Neutrophil (primary cell): ENCODE measurements at regions not wholly inside any gene's neighbourhood (a gene's known extent, or its start where the extent isn't known, plus 50 kb on each side); places are given as distances from the start of the nearest gene placed in this dataset.

ENCODE experiments used
- H3K27ac ChIP-seq: fragments of 200-600 bp; sonication (generic); 2 replicates; pipeline ENCODE4 v1.5.1; 2016; ENCODE audit warnings: mild to moderate bottlenecking, moderate library complexity
- H3K27me3 ChIP-seq: fragments of 200-600 bp; sonication (generic); 2 replicates; pipeline ENCODE4 v1.6.0; 2016; ENCODE audit warnings: mild to moderate bottlenecking
- H3K36me3 ChIP-seq: fragments of 200-600 bp; sonication (generic); 2 replicates; pipeline ENCODE4 v1.5.1; 2017
- H3K4me1 ChIP-seq, 2 experiments: fragments of 200-600 bp in 1 of 2; sonication (generic) in 1 of 2; 1 replicate in 1 of 2; 2 replicates in 1 of 2; pipeline versions ENCODE4 v1.5.1 to v1.6.1; 2013 to 2016; ENCODE audit warnings: low read depth in 1 of 2, low read length in 1 of 2, mild to moderate bottlenecking in 1 of 2, moderate library complexity in 1 of 2; ENCODE audit not compliant: control insufficient read depth in 1 of 2, insufficient read depth in 1 of 2
- H3K4me3 ChIP-seq, 2 experiments: fragments of 200-600 bp in 1 of 2; sonication (generic) in 1 of 2; 1 replicate in 1 of 2; 2 replicates in 1 of 2; pipeline ENCODE4 v1.5.1; 2013 to 2016; ENCODE audit warnings: low read depth in 1 of 2, low read length in 1 of 2, mild to moderate bottlenecking in 1 of 2, moderate library complexity in 1 of 2
- H3K9me3 ChIP-seq: fragments of 200-600 bp; sonication (generic); 2 replicates; pipeline ENCODE4 v1.5.1; 2016
- CTCF ChIP-seq: fragments of 200-600 bp; sonication (generic); IDR thresholded peaks from 2 replicates; pipeline ENCODE4 v1.5.1; 2016; ENCODE audit warnings: antibody characterized with exemption

- no peak for TF ChIP-seq CTCF
- H3K9me3 ChIP-seq, result no peaks in the 10 kb centered on the region
- no peaks in the 10 kb centered on the region for H3K4me1 ChIP-seq
- H3K4me3 ChIP-seq, result no peak overlapping the region
- H3K27ac ChIP-seq, result no peak overlapping the region
- no peaks in the 10 kb centered on the region for H3K27me3 ChIP-seq
- H3K36me3 ChIP-seq, result no peaks in the 10 kb centered on the region
These were observed 151.1 kb upstream of the CAMK1G start for GRCh38 chr1:209432443-209432825.

GRCh38 chr1:209433649-209434031 is 149.9 kb upstream of the CAMK1G start:
- no peaks in the 10 kb centered on the region for H3K4me1 ChIP-seq
- no peaks in the 10 kb centered on the region for H3K27me3 ChIP-seq
- no peak overlapping the region for H3K27ac ChIP-seq

GRCh38 chr1:209434066-209434465 is 149.4 kb upstream of the CAMK1G start:
- no peak overlapping the region for H3K27ac ChIP-seq
- H3K4me3 ChIP-seq, result no peak overlapping the region
- TF ChIP-seq CTCF, result no peak

More at GRCh38 chr1:209433649-209434031, 149.9 kb upstream of the CAMK1G start:
- no peaks in the 10 kb centered on the region for H3K9me3 ChIP-seq
- no peaks in the 10 kb centered on the region for H3K36me3 ChIP-seq
- no peak overlapping the region for H3K4me3 ChIP-seq
- TF ChIP-seq CTCF, result no peak

GRCh38 chr1:209434631-209435217 is 148.8 kb upstream of the CAMK1G start:
- no peak for TF ChIP-seq CTCF
- H3K27ac ChIP-seq, result no peak overlapping the region
- no peaks in the 10 kb centered on the region for H3K36me3 ChIP-seq
- H3K4me3 ChIP-seq, result no peak overlapping the region
- H3K27me3 ChIP-seq, result no peaks in the 10 kb centered on the region
- H3K9me3 ChIP-seq, result no peaks in the 10 kb centered on the region
- H3K4me1 ChIP-seq, result no peaks in the 10 kb centered on the region

More at GRCh38 chr1:209434066-209434465, 149.4 kb upstream of the CAMK1G start:
- Histone ChIP-seq H3K9me3 (no peaks in the 10 kb centered on the region), H3K27me3 (no peaks in the 10 kb centered on the region), H3K36me3 (no peaks in the 10 kb centered on the region), H3K4me1 (no peaks in the 10 kb centered on the region)

GRCh38 chr1:209435654-209436566 is 147.6 kb upstream of the CAMK1G start:
- no peaks in the 10 kb centered on the region for H3K9me3 ChIP-seq
- no peaks in the 10 kb centered on the region for H3K4me1 ChIP-seq
- no peak overlapping the region for H3K27ac ChIP-seq
- H3K36me3 ChIP-seq, result no peaks in the 10 kb centered on the region
- peaks cover 4% of the 10 kb centered on the region for H3K27me3 ChIP-seq
- H3K4me3 ChIP-seq, result no peak overlapping the region
- TF ChIP-seq CTCF, result no peak
